GM23338 (cell line): ENCODE measurements at regions not wholly inside any gene's neighbourhood (a gene's known extent, or its start where the extent isn't known, plus 50 kb on each side); places are given as distances from the start of the nearest gene placed in this dataset.

Experiments
- ATAC-seq: fragments of 200-7000 bp; cut with Tn5 transposase; 3 replicates; pipeline ENCODE4 v1.9.1; 2020
- DNase-seq: peaks from one replicate; pipeline ENCODE4 v3.0.0-alpha.2; 2015; ENCODE audit warnings: low spot score
- H2AFZ ChIP-seq: fragments of 200-600 bp; sonication (generic); 2 replicates; pipeline ENCODE4 v1.8.0; 2016; ENCODE audit warnings: antibody characterized with exemption, mild to moderate bottlenecking, moderate library complexity
- H3F3A ChIP-seq: fragments of 200-600 bp; sonication (generic); replicated peaks from 2 replicates; pipeline ENCODE4 v1.8.0; 2017; ENCODE audit warnings: antibody characterized with exemption, mixed run types, low read depth
- H3K27ac ChIP-seq: fragments of 200-600 bp; sonication (generic); 2 replicates; pipeline ENCODE4 v1.6.1; 2016; ENCODE audit warnings: low read depth
- H3K27me3 ChIP-seq: fragments of 200-600 bp; sonication (generic); 2 replicates; pipeline ENCODE4 v1.8.0; 2016; ENCODE audit warnings: mild to moderate bottlenecking, mixed run types, moderate library complexity; ENCODE audit not compliant: insufficient read depth
- H3K36me3 ChIP-seq: fragments of 200-600 bp; sonication (generic); 2 replicates; pipeline ENCODE4 v1.8.0; 2016; ENCODE audit warnings: mild to moderate bottlenecking; ENCODE audit not compliant: insufficient read depth
- H3K4me1 ChIP-seq: fragments of 200-600 bp; sonication (generic); 2 replicates; pipeline ENCODE4 v1.8.0; 2016; ENCODE audit warnings: mild to moderate bottlenecking, moderate library complexity; ENCODE audit not compliant: insufficient read depth
- H3K4me2 ChIP-seq: fragments of 200-600 bp; sonication (generic); 2 replicates; pipeline ENCODE4 v1.7.1; 2017; ENCODE audit warnings: mixed run types
- H3K4me3 ChIP-seq: fragments of 200-600 bp; sonication (generic); 2 replicates; pipeline ENCODE4 v1.6.1; 2016; ENCODE audit warnings: mixed run types
- H3K79me2 ChIP-seq: fragments of 200-600 bp; sonication (generic); replicated peaks from 2 replicates; pipeline ENCODE4 v1.8.0; 2017; ENCODE audit warnings: mild to moderate bottlenecking; ENCODE audit not compliant: insufficient read depth
- H3K9me2 ChIP-seq: fragments of 200-600 bp; sonication (generic); 2 replicates; pipeline ENCODE4 v1.8.0; 2017; ENCODE audit not compliant: insufficient read depth
- H4K20me1 ChIP-seq: fragments of 200-600 bp; sonication (generic); replicated peaks from 2 replicates; pipeline ENCODE4 v1.8.0; 2017; ENCODE audit warnings: mild to moderate bottlenecking; ENCODE audit not compliant: insufficient read depth
- H3K27ac Mint-ChIP-seq: 2 replicates; pipeline ENCODE4 v1.8.0; 2020; ENCODE audit warnings: inconsistent platforms, mild to moderate bottlenecking, moderate library complexity, mixed read lengths
- H3K27me3 Mint-ChIP-seq: 3 replicates; pipeline ENCODE4 v1.8.0; 2022; ENCODE audit warnings: low read depth, mild to moderate bottlenecking, moderate library complexity, mixed read lengths, inconsistent platforms; ENCODE audit not compliant: insufficient read depth, poor library complexity
- H3K36me3 Mint-ChIP-seq: 3 replicates; pipeline ENCODE4 v1.8.0; 2021; ENCODE audit warnings: low read depth, mild to moderate bottlenecking, inconsistent platforms, moderate library complexity, mixed read lengths
- H3K4me1 Mint-ChIP-seq: 3 replicates; pipeline ENCODE4 v1.8.0; 2020; ENCODE audit warnings: mild to moderate bottlenecking, inconsistent platforms, mixed read lengths
- H3K4me3 Mint-ChIP-seq: 3 replicates; pipeline ENCODE4 v1.8.0; 2021; ENCODE audit warnings: moderate library complexity, mild to moderate bottlenecking, inconsistent platforms, mixed read lengths
- H3K9me3 Mint-ChIP-seq: 3 replicates; pipeline ENCODE4 v1.8.0; 2020; ENCODE audit warnings: moderate library complexity, mild to moderate bottlenecking, inconsistent platforms, mixed read lengths
- EZH2 ChIP-seq: fragments of 200-600 bp; sonication (generic); IDR thresholded peaks from one replicate; pipeline ENCODE4 v1.8.0; 2017; ENCODE audit warnings: antibody characterized with exemption, mild to moderate bottlenecking, low read depth; ENCODE audit not compliant: unreplicated experiment
- EZH2phosphoT487 ChIP-seq: fragments of 200-600 bp; sonication (generic); IDR thresholded peaks from one replicate; pipeline ENCODE4 v1.8.1; 2018; ENCODE audit warnings: antibody characterized with exemption; ENCODE audit not compliant: unreplicated experiment
- JUNB ChIP-seq: IDR thresholded peaks from one replicate; pipeline ENCODE4 v1.6.1; 2016; ENCODE audit warnings: antibody characterized with exemption; ENCODE audit not compliant: unreplicated experiment
- NANOG ChIP-seq: IDR thresholded peaks from 2 replicates; pipeline ENCODE4 v1.6.1; 2016; ENCODE audit warnings: antibody characterized with exemption, borderline replicate concordance
- POLR2AphosphoS5 ChIP-seq: IDR thresholded peaks from 2 replicates; pipeline ENCODE4 v1.6.1; 2016; ENCODE audit warnings: antibody characterized with exemption, low read depth
- STAT1 ChIP-seq: IDR thresholded peaks from one replicate; pipeline ENCODE4 v1.6.1; 2016; ENCODE audit warnings: antibody characterized with exemption; ENCODE audit not compliant: unreplicated experiment
- TF ChIP-seq, protein P1 (sequence below): IDR thresholded peaks from one replicate; pipeline ENCODE4 v1.6.1; 2018; ENCODE audit warnings: antibody characterized with exemption; ENCODE audit not compliant: unreplicated experiment
- TF ChIP-seq, protein P2 (sequence below), 2 experiments: fragments of 200-600 bp in 1 of 2; sonication (generic) in 1 of 2; conservative IDR thresholded peaks; 2 replicates each; pipeline versions ENCODE4 v1.5.1 to v1.6.1; 2016 to 2017; ENCODE audit warnings: antibody characterized with exemption in 2 of 2, low read depth in 2 of 2, mild to moderate bottlenecking in 2 of 2, moderate library complexity in 1 of 2
- TF ChIP-seq, protein P3 (sequence below): fragments of 250-450 bp; sonication (Bioruptor Pico); IDR thresholded peaks from 2 replicates; pipeline ENCODE4 v1.5.0; 2020; ENCODE audit warnings: mild to moderate bottlenecking, moderate library complexity
- TF ChIP-seq, protein P4 (sequence below): IDR thresholded peaks from 2 replicates; pipeline ENCODE4 v1.6.1; 2016; ENCODE audit warnings: antibody characterized with exemption

DNA sequence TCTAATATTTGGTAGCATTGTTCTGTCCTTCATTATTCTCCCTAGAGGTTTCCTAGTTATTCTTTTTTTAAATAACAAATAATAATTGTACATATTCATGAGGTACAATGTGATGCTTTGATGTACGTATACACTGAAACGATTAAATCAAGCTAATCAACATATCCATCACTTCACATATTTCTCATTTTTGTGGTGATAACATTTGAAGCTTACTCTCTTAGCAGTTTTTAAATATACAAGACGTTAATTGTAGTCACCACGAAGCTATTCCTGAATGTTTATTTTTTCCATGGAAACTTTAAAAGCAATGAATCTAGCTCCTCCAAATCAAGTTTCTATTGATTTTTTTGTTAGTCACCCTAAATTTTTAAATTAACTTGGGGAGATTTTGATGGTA is 81.1 kb upstream of the PRNP start:
- TF ChIP-seq, protein P1, sequence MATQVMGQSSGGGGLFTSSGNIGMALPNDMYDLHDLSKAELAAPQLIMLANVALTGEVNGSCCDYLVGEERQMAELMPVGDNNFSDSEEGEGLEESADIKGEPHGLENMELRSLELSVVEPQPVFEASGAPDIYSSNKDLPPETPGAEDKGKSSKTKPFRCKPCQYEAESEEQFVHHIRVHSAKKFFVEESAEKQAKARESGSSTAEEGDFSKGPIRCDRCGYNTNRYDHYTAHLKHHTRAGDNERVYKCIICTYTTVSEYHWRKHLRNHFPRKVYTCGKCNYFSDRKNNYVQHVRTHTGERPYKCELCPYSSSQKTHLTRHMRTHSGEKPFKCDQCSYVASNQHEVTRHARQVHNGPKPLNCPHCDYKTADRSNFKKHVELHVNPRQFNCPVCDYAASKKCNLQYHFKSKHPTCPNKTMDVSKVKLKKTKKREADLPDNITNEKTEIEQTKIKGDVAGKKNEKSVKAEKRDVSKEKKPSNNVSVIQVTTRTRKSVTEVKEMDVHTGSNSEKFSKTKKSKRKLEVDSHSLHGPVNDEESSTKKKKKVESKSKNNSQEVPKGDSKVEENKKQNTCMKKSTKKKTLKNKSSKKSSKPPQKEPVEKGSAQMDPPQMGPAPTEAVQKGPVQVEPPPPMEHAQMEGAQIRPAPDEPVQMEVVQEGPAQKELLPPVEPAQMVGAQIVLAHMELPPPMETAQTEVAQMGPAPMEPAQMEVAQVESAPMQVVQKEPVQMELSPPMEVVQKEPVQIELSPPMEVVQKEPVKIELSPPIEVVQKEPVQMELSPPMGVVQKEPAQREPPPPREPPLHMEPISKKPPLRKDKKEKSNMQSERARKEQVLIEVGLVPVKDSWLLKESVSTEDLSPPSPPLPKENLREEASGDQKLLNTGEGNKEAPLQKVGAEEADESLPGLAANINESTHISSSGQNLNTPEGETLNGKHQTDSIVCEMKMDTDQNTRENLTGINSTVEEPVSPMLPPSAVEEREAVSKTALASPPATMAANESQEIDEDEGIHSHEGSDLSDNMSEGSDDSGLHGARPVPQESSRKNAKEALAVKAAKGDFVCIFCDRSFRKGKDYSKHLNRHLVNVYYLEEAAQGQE: no peak
- TF ChIP-seq NANOG (no peak), JUNB (no peak), EZH2phosphoT487 (no peak), STAT1 (no peak), EZH2 (no peak), POLR2AphosphoS5 (no peak)
- TF ChIP-seq, protein P2, sequence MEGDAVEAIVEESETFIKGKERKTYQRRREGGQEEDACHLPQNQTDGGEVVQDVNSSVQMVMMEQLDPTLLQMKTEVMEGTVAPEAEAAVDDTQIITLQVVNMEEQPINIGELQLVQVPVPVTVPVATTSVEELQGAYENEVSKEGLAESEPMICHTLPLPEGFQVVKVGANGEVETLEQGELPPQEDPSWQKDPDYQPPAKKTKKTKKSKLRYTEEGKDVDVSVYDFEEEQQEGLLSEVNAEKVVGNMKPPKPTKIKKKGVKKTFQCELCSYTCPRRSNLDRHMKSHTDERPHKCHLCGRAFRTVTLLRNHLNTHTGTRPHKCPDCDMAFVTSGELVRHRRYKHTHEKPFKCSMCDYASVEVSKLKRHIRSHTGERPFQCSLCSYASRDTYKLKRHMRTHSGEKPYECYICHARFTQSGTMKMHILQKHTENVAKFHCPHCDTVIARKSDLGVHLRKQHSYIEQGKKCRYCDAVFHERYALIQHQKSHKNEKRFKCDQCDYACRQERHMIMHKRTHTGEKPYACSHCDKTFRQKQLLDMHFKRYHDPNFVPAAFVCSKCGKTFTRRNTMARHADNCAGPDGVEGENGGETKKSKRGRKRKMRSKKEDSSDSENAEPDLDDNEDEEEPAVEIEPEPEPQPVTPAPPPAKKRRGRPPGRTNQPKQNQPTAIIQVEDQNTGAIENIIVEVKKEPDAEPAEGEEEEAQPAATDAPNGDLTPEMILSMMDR (conservative IDR thresholded peaks at IDR 0.05; ENCODE audit: low read depth in 2 of 2): no peak
- TF ChIP-seq, protein P3, sequence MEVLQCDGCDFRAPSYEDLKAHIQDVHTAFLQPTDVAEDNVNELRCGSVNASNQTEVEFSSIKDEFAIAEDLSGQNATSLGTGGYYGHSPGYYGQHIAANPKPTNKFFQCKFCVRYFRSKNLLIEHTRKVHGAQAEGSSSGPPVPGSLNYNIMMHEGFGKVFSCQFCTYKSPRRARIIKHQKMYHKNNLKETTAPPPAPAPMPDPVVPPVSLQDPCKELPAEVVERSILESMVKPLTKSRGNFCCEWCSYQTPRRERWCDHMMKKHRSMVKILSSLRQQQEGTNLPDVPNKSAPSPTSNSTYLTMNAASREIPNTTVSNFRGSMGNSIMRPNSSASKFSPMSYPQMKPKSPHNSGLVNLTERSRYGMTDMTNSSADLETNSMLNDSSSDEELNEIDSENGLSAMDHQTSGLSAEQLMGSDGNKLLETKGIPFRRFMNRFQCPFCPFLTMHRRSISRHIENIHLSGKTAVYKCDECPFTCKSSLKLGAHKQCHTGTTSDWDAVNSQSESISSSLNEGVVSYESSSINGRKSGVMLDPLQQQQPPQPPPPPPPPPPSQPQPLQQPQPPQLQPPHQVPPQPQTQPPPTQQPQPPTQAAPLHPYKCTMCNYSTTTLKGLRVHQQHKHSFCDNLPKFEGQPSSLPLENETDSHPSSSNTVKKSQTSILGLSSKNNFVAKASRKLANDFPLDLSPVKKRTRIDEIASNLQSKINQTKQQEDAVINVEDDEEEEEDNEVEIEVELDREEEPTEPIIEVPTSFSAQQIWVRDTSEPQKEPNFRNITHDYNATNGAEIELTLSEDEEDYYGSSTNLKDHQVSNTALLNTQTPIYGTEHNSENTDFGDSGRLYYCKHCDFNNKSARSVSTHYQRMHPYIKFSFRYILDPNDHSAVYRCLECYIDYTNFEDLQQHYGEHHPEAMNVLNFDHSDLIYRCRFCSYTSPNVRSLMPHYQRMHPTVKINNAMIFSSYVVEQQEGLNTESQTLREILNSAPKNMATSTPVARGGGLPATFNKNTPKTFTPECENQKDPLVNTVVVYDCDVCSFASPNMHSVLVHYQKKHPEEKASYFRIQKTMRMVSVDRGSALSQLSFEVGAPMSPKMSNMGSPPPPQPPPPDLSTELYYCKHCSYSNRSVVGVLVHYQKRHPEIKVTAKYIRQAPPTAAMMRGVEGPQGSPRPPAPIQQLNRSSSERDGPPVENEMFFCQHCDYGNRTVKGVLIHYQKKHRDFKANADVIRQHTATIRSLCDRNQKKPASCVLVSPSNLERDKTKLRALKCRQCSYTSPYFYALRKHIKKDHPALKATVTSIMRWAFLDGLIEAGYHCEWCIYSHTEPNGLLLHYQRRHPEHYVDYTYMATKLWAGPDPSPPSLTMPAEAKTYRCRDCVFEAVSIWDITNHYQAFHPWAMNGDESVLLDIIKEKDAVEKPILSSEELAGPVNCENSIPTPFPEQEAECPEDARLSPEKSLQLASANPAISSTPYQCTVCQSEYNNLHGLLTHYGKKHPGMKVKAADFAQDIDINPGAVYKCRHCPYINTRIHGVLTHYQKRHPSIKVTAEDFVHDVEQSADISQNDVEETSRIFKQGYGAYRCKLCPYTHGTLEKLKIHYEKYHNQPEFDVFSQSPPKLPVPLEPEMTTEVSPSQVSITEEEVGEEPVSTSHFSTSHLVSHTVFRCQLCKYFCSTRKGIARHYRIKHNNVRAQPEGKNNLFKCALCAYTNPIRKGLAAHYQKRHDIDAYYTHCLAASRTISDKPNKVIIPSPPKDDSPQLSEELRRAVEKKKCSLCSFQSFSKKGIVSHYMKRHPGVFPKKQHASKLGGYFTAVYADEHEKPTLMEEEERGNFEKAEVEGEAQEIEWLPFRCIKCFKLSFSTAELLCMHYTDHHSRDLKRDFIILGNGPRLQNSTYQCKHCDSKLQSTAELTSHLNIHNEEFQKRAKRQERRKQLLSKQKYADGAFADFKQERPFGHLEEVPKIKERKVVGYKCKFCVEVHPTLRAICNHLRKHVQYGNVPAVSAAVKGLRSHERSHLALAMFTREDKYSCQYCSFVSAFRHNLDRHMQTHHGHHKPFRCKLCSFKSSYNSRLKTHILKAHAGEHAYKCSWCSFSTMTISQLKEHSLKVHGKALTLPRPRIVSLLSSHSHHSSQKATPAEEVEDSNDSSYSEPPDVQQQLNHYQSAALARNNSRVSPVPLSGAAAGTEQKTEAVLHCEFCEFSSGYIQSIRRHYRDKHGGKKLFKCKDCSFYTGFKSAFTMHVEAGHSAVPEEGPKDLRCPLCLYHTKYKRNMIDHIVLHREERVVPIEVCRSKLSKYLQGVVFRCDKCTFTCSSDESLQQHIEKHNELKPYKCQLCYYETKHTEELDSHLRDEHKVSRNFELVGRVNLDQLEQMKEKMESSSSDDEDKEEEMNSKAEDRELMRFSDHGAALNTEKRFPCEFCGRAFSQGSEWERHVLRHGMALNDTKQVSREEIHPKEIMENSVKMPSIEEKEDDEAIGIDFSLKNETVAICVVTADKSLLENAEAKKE (CRISPR knock-in tag): no peak
- TF ChIP-seq, protein P4, sequence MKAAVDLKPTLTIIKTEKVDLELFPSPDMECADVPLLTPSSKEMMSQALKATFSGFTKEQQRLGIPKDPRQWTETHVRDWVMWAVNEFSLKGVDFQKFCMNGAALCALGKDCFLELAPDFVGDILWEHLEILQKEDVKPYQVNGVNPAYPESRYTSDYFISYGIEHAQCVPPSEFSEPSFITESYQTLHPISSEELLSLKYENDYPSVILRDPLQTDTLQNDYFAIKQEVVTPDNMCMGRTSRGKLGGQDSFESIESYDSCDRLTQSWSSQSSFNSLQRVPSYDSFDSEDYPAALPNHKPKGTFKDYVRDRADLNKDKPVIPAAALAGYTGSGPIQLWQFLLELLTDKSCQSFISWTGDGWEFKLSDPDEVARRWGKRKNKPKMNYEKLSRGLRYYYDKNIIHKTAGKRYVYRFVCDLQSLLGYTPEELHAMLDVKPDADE: no peak
- H3K9me3 Mint-ChIP-seq: no peaks in the 10 kb centered on the region
- Histone ChIP-seq H3K27ac (no peak overlapping the region), H3K4me2 (no peak overlapping the region), H4K20me1 (no peaks in the 10 kb centered on the region), H3K27me3 (no peaks in the 10 kb centered on the region), H3K79me2 (no peaks in the 10 kb centered on the region), H3K9me2 (no peaks in the 10 kb centered on the region), H3F3A (no peaks in the 10 kb centered on the region), H2AFZ (no peak overlapping the region), H3K4me1 (no peaks in the 10 kb centered on the region), H3K36me3 (no peaks in the 10 kb centered on the region), H3K4me3 (no peak overlapping the region)
- no peak for DNase-seq
- peaks cover 3% of the 10 kb centered on the region; the same call in 2 of the 3 replicates for H3K4me1 Mint-ChIP-seq
- H3K4me3 Mint-ChIP-seq: no peak overlapping the region
- peaks cover 4% of the 10 kb centered on the region for H3K27me3 Mint-ChIP-seq
- ATAC-seq: no peak
- no peaks in the 10 kb centered on the region for H3K36me3 Mint-ChIP-seq
- no peak overlapping the region for H3K27ac Mint-ChIP-seq
